ENCODE measurements at regions not wholly inside any gene's neighbourhood (a gene's known extent, or its start where the extent isn't known, plus 50 kb on each side); places are given as distances from the start of the nearest gene placed in this dataset.
"Not testable (repeated sequence)": the region's sequence is repeated elsewhere in the genome, so short reads cannot be mapped to it uniquely, and the experiment has no call there.

- DNase-seq, result no peak
Observed at GRCh38 chr9:135299239-135299590, 180.4 kb upstream of the PPP1R26 start.

- DNase-seq, result no peak
Observed at GRCh38 chr9:135299651-135300345, 179.8 kb upstream of the PPP1R26 start.

- no peak for DNase-seq
Observed at GRCh38 chr9:135300346-135301141, 179.0 kb upstream of the PPP1R26 start.

- DNase-seq, result no peak
Observed at GRCh38 chr9:135301271-135302263, 178.0 kb upstream of the PPP1R26 start.

- no peak for DNase-seq
Observed at GRCh38 chr9:135302329-135303279, 177.0 kb upstream of the PPP1R26 start.

GRCh38 chr9:135303280-135303647 lies 176.3 kb upstream of the PPP1R26 start:
- DNase-seq, result no peak

- no peak for DNase-seq
Observed at GRCh38 chr9:135303865-135304499, 175.6 kb upstream of the PPP1R26 start.

GRCh38 chr9:135304886-135305285 lies 174.7 kb upstream of the PPP1R26 start:
- no peak for DNase-seq

- no peak for DNase-seq
Observed at GRCh38 chr9:135305546-135306180, 173.9 kb upstream of the PPP1R26 start.

GRCh38 chr9:135306699-135307098 lies 172.9 kb upstream of the PPP1R26 start:
- DNase-seq, result no peak

GRCh38 chr9:135307300-135307699 lies 172.3 kb upstream of the PPP1R26 start:
- DNase-seq, result no peak

GRCh38 chr9:135307919-135308318 lies 171.7 kb upstream of the PPP1R26 start:
- DNase-seq, result not testable (repeated sequence)

GRCh38 chr9:135308821-135309762 lies 170.5 kb upstream of the PPP1R26 start:
- DNase-seq, result no peak

- no peak for DNase-seq
Observed at GRCh38 chr9:135309763-135310125, 169.8 kb upstream of the PPP1R26 start.

GRCh38 chr9:135310134-135310533 lies 169.4 kb upstream of the PPP1R26 start:
- DNase-seq, result no peak

GRCh38 chr9:135315572-135315971 lies 164.0 kb upstream of the PPP1R26 start:
- no peak for DNase-seq

- no peak for DNase-seq
Observed at GRCh38 chr9:135320331-135320730, 159.3 kb upstream of the PPP1R26 start.

- no peak for DNase-seq
Observed at GRCh38 chr9:135320943-135321342, 158.6 kb upstream of the PPP1R26 start.

GRCh38 chr9:135321580-135321979 lies 158.0 kb upstream of the PPP1R26 start:
- DNase-seq, result no peak

GRCh38 chr9:135324329-135324728 lies 155.3 kb upstream of the PPP1R26 start:
- DNase-seq, result no peak

Data from CD4-positive, alpha-beta T cell treated with Interleukin-15 for 1 hour (primary cell).